ENCODE measurements at regions not wholly inside any gene's neighbourhood (a gene's known extent, or its start where the extent isn't known, plus 50 kb on each side); places are given as distances from the start of the nearest gene placed in this dataset.

- no peak for TF ChIP-seq EZH2 (IDR thresholded peaks at IDR 0.05; ENCODE audit: borderline replicate concordance)
- TF ChIP-seq CTCF (IDR thresholded peaks at IDR 0.05; ENCODE audit: poor library complexity) = no peak
Observed at GRCh38 chr4:34943741-34944386, 1300.5 kb downstream of the ARAP2 start.
